ENCODE measurements at regions not wholly inside any gene's neighbourhood (a gene's known extent, or its start where the extent isn't known, plus 50 kb on each side); places are given as distances from the start of the nearest gene placed in this dataset.

GRCh38 chr7:67855322-67855721, 858.7 kb downstream of the TYW1 start:
- no peaks in the 10 kb centered on the region for H3K4me1 ChIP-seq (replicated peaks in 1 of 4; ENCODE audit: control insufficient read depth in 3 of 4, insufficient read depth in 4 of 4, low read length in 3 of 4)
- no peaks in the 10 kb centered on the region for H3K79me1 ChIP-seq (ENCODE audit: low read depth, low read length)
- FAIRE-seq: no peak
- no peak overlapping the region for H4K5ac ChIP-seq (ENCODE audit: insufficient read length, low read depth, low read length)
- no peak overlapping the region for H3K18ac ChIP-seq (ENCODE audit: extremely low read depth, low read length)
- H2BK12ac ChIP-seq (ENCODE audit: low read depth, low read length): no peak overlapping the region
- H3K36me3 ChIP-seq (ENCODE audit: control insufficient read depth in 2 of 4, insufficient read depth in 4 of 4, low read length in 3 of 4): no peaks in the 10 kb centered on the region
- H2BK20ac ChIP-seq (ENCODE audit: low read length): no peak overlapping the region
- 70% methylated on average over 4 of the region's 5 CpGs; no CpG with 5 or more reads in 1 of the 2 experiments for WGBS, 2 experiments (ENCODE audit: extremely low coverage in 1 of 2, insufficient coverage in 1 of 2, insufficient read length in 1 of 2, insufficient replicate concordance in 2 of 2, low coverage in 1 of 2, low lambda C conversion rate in 2 of 2, missing lambda C conversion rate in 1 of 2)
- H3K79me2 ChIP-seq (ENCODE audit: control insufficient read depth in 1 of 2, insufficient read depth in 2 of 2, low read length in 2 of 2): no peaks in the 10 kb centered on the region
- H3K4ac ChIP-seq (replicated peaks; ENCODE audit: insufficient read length, low read depth, low read length): no peak overlapping the region
- H3K9ac ChIP-seq (replicated peaks in 1 of 4; ENCODE audit: extremely low read depth in 1 of 4, low read depth in 3 of 4, low read length in 3 of 4): no peak overlapping the region
- no peak overlapping the region for H3K23ac ChIP-seq (ENCODE audit: insufficient read length)
- H2BK5ac ChIP-seq (ENCODE audit: low read depth, low read length): no peak overlapping the region
- H4K20me1 ChIP-seq (replicated peaks in 1 of 2; ENCODE audit: control insufficient read depth in 1 of 2, insufficient read depth in 2 of 2, low read length in 2 of 2): no peaks in the 10 kb centered on the region
- CTCF ChIA-PET (ENCODE audit: partially characterized antibody): interaction anchor here (1.1 to 1.5 kb wide), 2 partner anchors 8 to 193 kb away, joined by 3 read pairs; no protein-coding TSS in a partner anchor
- POLR2A ChIA-PET (ENCODE audit: partially characterized antibody): no interaction called here
- H3K14ac ChIP-seq (ENCODE audit: insufficient read length): no peak overlapping the region
- no peak for DNase-seq (ENCODE audit: low read depth in 1 of 2, low spot score in 2 of 2)
- H3K56ac ChIP-seq (replicated peaks; ENCODE audit: insufficient read length, low read depth, low read length): no peak overlapping the region
- H3K23me2 ChIP-seq (ENCODE audit: low read depth, low read length): no peaks in the 10 kb centered on the region
- H2BK15ac ChIP-seq (ENCODE audit: low read length): no peak overlapping the region
- H3K9me3 ChIP-seq (ENCODE audit: insufficient read depth in 2 of 2, low read depth in 1 of 2, low read length in 1 of 2): no peaks in the 10 kb centered on the region
- H4K91ac ChIP-seq (replicated peaks; ENCODE audit: insufficient read length, low read length): no peak overlapping the region
- no peak overlapping the region for H2AFZ ChIP-seq (ENCODE audit: low read length)
- no peak overlapping the region for H4K8ac ChIP-seq (ENCODE audit: extremely low read depth, insufficient read depth, low read length)
- TF ChIP-seq CEBPB (IDR thresholded peaks at IDR 0.05; ENCODE audit: low read depth, low read length) (no peak), HDAC6 (IDR thresholded peaks at IDR 0.05; ENCODE audit: low read depth, low read length) (no peak), CHD2 (IDR thresholded peaks at IDR 0.05; ENCODE audit: low read length) (no peak), SAP30 (IDR thresholded peaks at IDR 0.05; ENCODE audit: insufficient read depth, insufficient replicate concordance, low read length) (no peak)
- no peaks in the 10 kb centered on the region for H3K27me3 ChIP-seq (replicated peaks in 1 of 4; ENCODE audit: control insufficient read depth in 3 of 4, extremely low read depth in 1 of 4, insufficient read depth in 3 of 4, low read length in 3 of 4)
- no peak overlapping the region for H2AK5ac ChIP-seq (ENCODE audit: low read depth, low read length)
- H2BK120ac ChIP-seq (replicated peaks; ENCODE audit: low read depth, low read length): no peak overlapping the region
- H3K27ac ChIP-seq (ENCODE audit: low read depth, low read length): no peak overlapping the region
- no peak overlapping the region for H3K4me2 ChIP-seq (ENCODE audit: insufficient read depth in 1 of 2, low read depth in 2 of 2, low read length in 2 of 2)
- no peak overlapping the region for H3K4me3 ChIP-seq (ENCODE audit: extremely low read depth in 1 of 4, insufficient read depth in 2 of 4, low read depth in 3 of 4, low read length in 4 of 4)

Measured in H1 (cell line).